ENCODE measurements at regions not wholly inside any gene's neighbourhood (a gene's known extent, or its start where the extent isn't known, plus 50 kb on each side); places are given as distances from the start of the nearest gene placed in this dataset.

DNA sequence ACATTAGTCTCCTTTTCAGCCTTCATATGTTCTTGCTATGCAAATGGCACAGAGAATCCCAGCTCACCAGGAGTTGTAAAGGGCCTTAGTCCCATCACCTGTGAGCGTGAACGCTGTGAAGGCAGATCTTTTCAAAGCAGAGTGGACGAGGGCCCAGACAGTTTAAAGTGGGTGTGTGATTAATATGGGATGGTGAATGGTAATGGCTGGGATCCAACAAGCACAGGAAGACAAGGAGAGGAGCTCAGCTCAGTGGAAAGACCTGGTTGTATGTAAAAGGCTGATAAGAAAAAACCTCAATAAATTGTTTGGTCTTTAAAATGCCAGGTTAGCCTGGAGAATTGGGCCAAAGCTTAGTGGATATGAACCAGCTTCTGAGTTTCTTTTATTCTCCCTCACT is 326.2 kb downstream of the NYAP2 start:
- H4K20me1 ChIP-seq (ENCODE audit: control insufficient read depth, extremely low read depth, insufficient read depth, low read length): no peaks in the 10 kb centered on the region
- H3K36me3 ChIP-seq (ENCODE audit: control insufficient read depth, insufficient read depth, low read length): no peaks in the 10 kb centered on the region
- peak in 1 of 2 donors; percentile 74 for DNase-seq (ENCODE audit: low read depth in 2 of 2)
- H3K27me3 ChIP-seq (ENCODE audit: control insufficient read depth, insufficient read depth, low read length): no peaks in the 10 kb centered on the region
- H3K4me3 ChIP-seq (replicated peaks in 1 of 4; ENCODE audit: control extremely low read depth in 1 of 4, insufficient read depth in 1 of 4, low read depth in 3 of 4, low read length in 4 of 4): no peak overlapping the region
- H3K27ac ChIP-seq (ENCODE audit: insufficient read depth, low read length): no peak overlapping the region
- no peaks in the 10 kb centered on the region for H3K4me1 ChIP-seq (ENCODE audit: control insufficient read depth, extremely low read depth, insufficient read depth, low read length)
- no peak overlapping the region for H3K9ac ChIP-seq (ENCODE audit: insufficient read depth, low read length)
- no peaks in the 10 kb centered on the region for H3K9me3 ChIP-seq (ENCODE audit: control insufficient read depth, insufficient read depth, low read depth, low read length)
- TF ChIP-seq EZH2 (IDR thresholded peaks at IDR 0.05; ENCODE audit: low read length, missing control alignments): no peak
- no peak overlapping the region for H2AFZ ChIP-seq (ENCODE audit: low read length)
- no peak overlapping the region for H3K4me2 ChIP-seq (ENCODE audit: extremely low read depth, insufficient read depth, low read length)
- H3K79me2 ChIP-seq (ENCODE audit: control insufficient read depth, insufficient read depth, low read length): no peaks in the 10 kb centered on the region
